HUES6 (cell line): ENCODE measurements at regions not wholly inside any gene's neighbourhood (a gene's known extent, or its start where the extent isn't known, plus 50 kb on each side); places are given as distances from the start of the nearest gene placed in this dataset.
"Not testable (repeated sequence)": the region's sequence is repeated elsewhere in the genome, so short reads cannot be mapped to it uniquely, and the experiment has no call there.

Experiments
- H3K27ac ChIP-seq: 2 replicates; pipeline ENCODE4 v1.7.0; 2013; ENCODE audit warnings: low read depth, mild to moderate bottlenecking, low read length, inconsistent platforms
- H3K27me3 ChIP-seq: 2 replicates; pipeline ENCODE4 v1.6.1; 2013; ENCODE audit warnings: low read length; ENCODE audit not compliant: control insufficient read depth, insufficient read depth
- H3K36me3 ChIP-seq: 2 replicates; pipeline ENCODE4 v1.6.1; 2013; ENCODE audit warnings: low read length; ENCODE audit not compliant: control insufficient read depth, insufficient read depth
- H3K4me1 ChIP-seq: 2 replicates; pipeline ENCODE4 v1.6.1; 2013; ENCODE audit warnings: low read length; ENCODE audit not compliant: control insufficient read depth, insufficient read depth
- H3K4me3 ChIP-seq: 2 replicates; pipeline ENCODE4 v1.5.1; 2013; ENCODE audit warnings: low read depth, low read length
- H3K9ac ChIP-seq: one replicate; pipeline ENCODE4 v1.6.1; 2013; ENCODE audit warnings: mild to moderate bottlenecking, low read length
- H3K9me3 ChIP-seq: 2 replicates; pipeline ENCODE4 v1.6.1; 2013; ENCODE audit warnings: low read depth, low read length; ENCODE audit not compliant: control insufficient read depth, insufficient read depth

DNA sequence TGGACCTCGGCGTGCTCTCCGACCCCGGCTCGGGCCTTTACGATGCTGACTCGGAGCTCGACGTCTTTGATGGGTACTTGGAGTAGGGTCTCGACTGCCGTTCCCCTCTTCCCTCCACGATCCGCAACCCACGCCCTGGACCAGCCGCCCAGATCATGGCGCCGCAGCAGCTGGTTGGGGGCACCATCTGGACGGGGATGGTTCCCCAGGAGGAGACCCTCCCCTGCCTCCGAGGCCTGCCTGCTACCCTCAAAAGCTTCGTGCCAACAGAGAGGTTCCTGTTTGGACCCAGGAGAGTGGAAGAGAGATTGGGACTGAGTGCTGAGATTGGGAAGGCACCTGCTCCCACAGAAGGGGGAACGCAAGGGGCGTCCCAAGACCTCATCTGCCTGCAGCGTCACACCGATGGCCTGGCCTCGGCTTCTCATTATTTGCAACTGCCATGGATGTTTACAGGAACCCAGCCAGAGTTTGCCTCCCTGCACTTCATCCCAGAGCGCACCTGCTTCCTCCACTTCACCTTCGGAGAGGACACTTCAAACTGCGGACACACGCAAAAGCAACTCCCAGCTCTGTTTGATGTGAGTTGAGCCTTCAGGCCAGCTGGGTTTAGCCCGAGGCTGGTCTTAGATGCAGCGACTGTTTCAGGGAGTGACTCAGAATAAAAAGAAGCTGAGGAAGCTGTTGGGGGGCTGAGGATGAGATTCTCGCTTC, 58.9 kb downstream of the GOLGA6L7 start:
- H3K4me3 ChIP-seq: peak overlapping the region; percentile 45
- not testable (repeated sequence) for H3K9me3 ChIP-seq, H3K4me1 ChIP-seq, H3K36me3 ChIP-seq, H3K27ac ChIP-seq, H3K9ac ChIP-seq, H3K27me3 ChIP-seq

DNA sequence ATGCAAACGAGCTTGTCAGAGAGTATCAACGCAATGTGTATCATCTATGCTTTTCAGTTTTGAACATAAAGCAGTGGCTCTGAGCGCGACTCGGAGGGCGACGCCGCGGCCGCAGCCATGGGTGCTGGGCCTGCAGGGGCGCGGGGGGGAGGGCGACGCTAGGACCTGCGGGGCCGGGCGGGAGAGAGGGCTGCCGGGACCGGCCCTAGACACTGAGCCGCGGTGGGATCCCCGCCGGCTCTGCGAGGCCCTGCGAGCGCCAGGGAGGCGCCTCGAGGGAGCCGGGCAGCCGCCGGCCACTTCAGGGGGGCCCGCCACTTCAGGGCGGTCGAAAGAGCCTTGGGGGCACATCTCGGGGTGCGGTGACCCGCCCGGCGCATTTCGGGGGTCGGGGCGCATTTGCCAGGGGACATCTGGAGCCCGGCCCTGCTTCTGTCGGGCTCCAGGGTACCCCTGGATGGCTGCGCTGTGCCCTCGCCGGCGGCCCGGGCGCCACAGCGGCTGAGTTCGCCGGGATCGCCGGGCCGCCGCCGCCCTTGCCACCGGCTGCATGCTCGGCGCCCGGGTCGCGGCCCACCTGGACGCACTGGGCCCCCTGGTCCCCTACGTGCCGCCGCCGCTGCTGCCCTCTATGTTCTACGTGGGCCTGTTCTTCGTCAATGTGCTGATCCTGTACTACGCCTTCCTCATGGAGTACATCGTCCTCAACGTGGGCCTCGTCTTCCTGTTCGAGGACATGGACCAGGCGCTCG, 59.6 kb downstream of the GOLGA6L7 start:
- not testable (repeated sequence) for H3K9me3 ChIP-seq, H3K4me3 ChIP-seq, H3K9ac ChIP-seq, H3K27me3 ChIP-seq, H3K36me3 ChIP-seq, H3K4me1 ChIP-seq, H3K27ac ChIP-seq

DNA sequence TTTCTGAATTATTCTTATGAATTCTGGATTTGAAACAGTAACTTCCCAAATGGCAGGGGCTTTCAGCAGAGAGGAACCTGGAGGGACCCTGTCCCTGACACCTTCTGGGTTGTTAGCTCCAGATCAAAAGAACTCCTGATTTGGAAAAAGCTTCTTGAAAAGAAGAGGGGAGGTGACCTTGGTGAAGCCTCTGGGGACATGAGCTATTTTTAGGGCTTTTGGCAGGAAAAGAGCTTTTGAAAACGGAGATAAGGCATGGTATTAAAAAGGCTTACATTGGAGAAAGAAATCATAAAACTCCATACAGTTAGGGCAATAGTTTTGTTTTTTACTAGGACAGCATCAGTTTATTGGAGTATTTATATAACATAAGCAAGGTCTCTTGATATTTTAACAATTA, 60.3 kb downstream of the GOLGA6L7 start:
- H3K4me1 ChIP-seq, H3K9me3 ChIP-seq, H3K27me3 ChIP-seq, H3K27ac ChIP-seq, H3K36me3 ChIP-seq, H3K9ac ChIP-seq, H3K4me3 ChIP-seq: not testable (repeated sequence)

DNA sequence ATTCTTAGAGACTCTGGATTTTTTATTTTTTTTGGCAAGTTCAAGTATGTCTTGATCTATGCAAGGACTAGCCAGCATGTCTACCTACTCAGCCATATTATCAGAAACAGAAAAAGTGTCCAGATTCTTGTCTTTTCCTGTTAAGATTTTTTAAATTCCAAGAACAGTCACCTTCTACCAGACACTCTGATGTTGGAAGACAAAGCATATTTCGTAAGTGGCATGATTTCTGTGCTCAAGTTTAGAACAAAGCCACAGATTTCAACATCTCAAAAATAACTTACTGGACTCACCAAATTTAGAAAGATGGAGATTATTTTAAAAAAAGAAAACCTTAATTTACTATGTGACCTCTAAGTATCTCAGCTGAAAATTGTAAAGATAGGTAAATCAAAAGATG, 61.9 kb downstream of the GOLGA6L7 start:
- H3K9ac ChIP-seq: no peak overlapping the region
- H3K4me3 ChIP-seq: no peak overlapping the region

DNA sequence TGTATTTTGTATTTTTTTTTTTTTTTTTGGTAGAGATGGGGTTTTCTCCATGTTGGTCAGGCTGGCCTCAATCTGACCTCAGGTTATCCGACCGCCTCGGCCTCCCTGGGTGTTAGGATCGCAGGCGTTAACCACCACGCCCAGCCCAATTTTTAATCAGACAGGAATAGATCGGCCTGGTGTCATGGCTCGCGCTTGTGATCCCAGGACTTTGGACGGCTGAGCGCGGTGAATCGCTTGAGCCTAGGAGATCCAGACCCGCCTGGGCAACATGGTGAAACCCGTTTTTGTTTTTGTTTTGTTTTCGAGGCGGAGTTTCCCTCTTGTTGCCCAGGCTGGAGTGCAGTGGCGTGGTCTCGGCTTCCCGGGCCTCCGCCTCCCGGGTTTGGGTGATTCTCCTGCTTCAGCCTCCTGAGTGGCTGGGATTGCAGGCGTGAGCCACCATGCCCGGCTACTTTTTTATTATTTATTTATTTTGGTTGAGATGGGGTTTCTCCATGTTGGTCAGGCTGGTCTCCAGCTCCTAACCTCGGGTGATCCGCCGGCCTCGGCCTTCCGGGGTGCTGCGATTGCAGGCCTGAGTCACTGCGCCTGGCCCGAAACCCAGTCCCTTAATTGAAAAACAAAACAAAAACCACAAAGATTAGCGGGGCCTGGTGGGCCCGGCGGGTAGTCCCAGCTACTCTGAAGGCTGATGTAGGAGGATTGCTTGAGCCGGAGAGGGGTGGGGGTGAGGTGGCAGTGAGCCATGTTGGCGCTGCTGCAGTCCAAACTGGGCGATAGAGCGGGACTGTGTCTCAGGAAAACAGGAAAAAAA, 63.9 kb downstream of the GOLGA6L7 start:
- not testable (repeated sequence) for H3K36me3 ChIP-seq, H3K9me3 ChIP-seq, H3K27ac ChIP-seq, H3K4me1 ChIP-seq, H3K27me3 ChIP-seq, H3K9ac ChIP-seq, H3K4me3 ChIP-seq

More for the DNA sequence above, 61.9 kb downstream of the GOLGA6L7 start:
- Histone ChIP-seq H3K27me3 (peaks cover 3% of the 10 kb centered on the region; the same call in 1 of the 2 replicates), H3K36me3 (no peaks in the 10 kb centered on the region), H3K4me1 (no peaks in the 10 kb centered on the region), H3K27ac (no peak overlapping the region), H3K9me3 (no peaks in the 10 kb centered on the region)

DNA sequence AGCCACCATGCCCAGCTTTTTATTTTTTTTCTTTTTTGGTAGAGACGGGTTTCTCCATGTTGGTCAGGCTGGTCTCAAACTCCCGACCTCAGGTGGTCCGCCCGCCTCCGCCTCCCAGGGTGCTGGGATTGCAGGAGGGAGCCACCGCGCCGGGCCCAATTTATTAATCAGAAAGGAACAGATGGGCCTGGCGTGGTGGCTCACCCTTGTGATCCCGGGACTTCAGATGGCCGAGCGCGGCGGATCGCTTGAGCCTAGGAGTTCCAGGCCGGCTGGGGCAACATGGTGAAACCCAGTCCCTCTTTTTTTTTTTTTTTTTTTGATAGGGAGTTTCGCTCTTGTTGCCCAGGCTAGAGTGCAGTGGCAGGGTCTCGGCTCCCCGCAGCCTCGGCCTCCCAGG, 64.6 kb downstream of the GOLGA6L7 start:
- Histone ChIP-seq H3K36me3 (no peaks in the 10 kb centered on the region), H3K4me1 (no peaks in the 10 kb centered on the region), H3K9ac (no peak overlapping the region), H3K27me3 (peaks cover 3% of the 10 kb centered on the region; the same call in 1 of the 2 replicates), H3K9me3 (no peaks in the 10 kb centered on the region), H3K4me3 (no peak overlapping the region), H3K27ac (no peak overlapping the region)

DNA sequence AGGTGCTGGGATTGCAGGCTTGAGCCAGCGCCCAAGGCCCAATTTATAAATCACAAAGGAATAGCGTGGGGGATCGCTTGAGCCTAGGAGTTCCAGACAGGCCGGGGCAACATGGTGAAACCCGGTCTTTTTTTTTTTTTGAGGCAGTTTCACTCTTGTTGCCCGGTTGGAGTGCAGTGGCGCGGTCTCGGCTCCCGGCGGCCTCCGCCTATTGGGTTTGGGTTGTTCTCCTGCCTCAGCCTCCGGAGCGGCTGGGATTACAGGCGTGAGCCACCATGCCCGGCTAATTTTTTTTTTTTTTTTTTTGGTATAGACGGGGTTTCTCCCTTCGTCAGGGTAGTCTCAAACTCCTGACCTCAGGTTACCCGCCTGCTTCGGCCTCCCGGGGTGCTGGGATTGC, 65.0 kb downstream of the GOLGA6L7 start:
- Histone ChIP-seq H3K9ac (no peak overlapping the region), H3K9me3 (no peaks in the 10 kb centered on the region), H3K36me3 (no peaks in the 10 kb centered on the region), H3K27me3 (peaks cover 1% of the 10 kb centered on the region; the same call in 1 of the 2 replicates), H3K4me1 (no peaks in the 10 kb centered on the region), H3K27ac (no peak overlapping the region), H3K4me3 (no peak overlapping the region)

DNA sequence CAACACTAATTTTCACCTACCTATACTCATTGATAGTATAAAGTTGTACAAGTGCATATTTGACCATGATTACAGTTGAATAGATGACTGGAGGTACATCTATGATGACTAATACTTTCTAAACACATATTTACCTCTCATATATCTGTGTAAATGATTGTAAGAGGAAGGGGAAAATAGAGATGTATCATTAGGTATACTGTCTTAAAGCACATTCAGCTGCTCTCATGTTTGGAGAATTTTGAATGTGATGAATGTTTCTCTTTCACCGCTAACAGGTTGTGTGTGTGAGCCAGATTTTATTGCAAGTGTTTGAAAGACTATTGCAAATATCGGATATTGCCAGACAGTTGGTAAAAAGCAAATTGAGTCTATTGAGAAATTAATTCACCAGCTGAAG, 66.2 kb upstream of the GOLGA8M start:
- H3K9me3 ChIP-seq, H3K4me3 ChIP-seq, H3K27ac ChIP-seq, H3K4me1 ChIP-seq, H3K36me3 ChIP-seq, H3K9ac ChIP-seq, H3K27me3 ChIP-seq: not testable (repeated sequence)

DNA sequence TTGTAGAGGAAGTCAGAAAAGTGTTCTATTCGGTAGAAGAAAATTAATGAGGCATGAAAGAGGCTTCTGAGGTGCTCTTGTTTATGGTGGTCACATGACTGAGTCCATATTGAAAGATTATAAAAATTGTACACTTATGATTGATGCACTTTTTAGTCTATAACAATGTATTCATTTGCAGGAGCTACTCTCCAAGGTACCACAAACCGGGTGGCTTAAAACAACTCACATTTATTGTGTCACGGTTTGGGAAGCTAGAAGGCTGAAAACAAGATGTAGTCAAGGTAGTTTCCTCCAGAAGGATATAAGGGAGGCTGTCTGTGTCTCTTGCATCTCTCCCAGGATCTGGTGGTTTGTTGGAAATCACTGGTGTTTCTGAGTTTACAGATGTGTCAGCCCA, 60.6 kb upstream of the GOLGA8M start:
- not testable (repeated sequence) for H3K4me1 ChIP-seq, H3K27me3 ChIP-seq, H3K27ac ChIP-seq, H3K36me3 ChIP-seq, H3K4me3 ChIP-seq, H3K9me3 ChIP-seq, H3K9ac ChIP-seq
